K562 (cell line): ENCODE measurements at regions not wholly inside any gene's neighbourhood (a gene's known extent, or its start where the extent isn't known, plus 50 kb on each side); places are given as distances from the start of the nearest gene placed in this dataset.

Experiments used
- BDP1 ChIP-seq: IDR thresholded peaks from 3 replicates; pipeline ENCODE4 v1.6.1; 2011; ENCODE audit not compliant: insufficient read length, insufficient read depth
- CREB5 ChIP-seq: fragments of 250-450 bp; sonication (Bioruptor Pico); IDR thresholded peaks from 2 replicates; pipeline ENCODE4 v1.5.0; 2020; ENCODE audit warnings: mild to moderate bottlenecking
- CREM ChIP-seq: IDR thresholded peaks from 2 replicates; pipeline ENCODE4 v1.6.1; 2014; ENCODE audit warnings: antibody characterized with exemption, low read depth
- MCM3 ChIP-seq: fragments of 450-650 bp; IDR thresholded peaks from 2 replicates; pipeline ENCODE4 v1.6.1; 2016
- NCOA6 ChIP-seq: fragments of 450-650 bp; IDR thresholded peaks from 2 replicates; pipeline ENCODE4 v1.6.1; 2017; ENCODE audit warnings: mild to moderate bottlenecking
- PHB ChIP-seq: fragments of 250-450 bp; sonication (Bioruptor Pico); IDR thresholded peaks from 2 replicates; pipeline ENCODE4 v1.5.0; 2021
- PTTG1 ChIP-seq: fragments of 450-650 bp; IDR thresholded peaks from 2 replicates; pipeline ENCODE4 v1.6.1; 2016; ENCODE audit warnings: low read depth, mild to moderate bottlenecking, missing genetic modification characterization, missing compliant biosample characterization
- RAD51 ChIP-seq: fragments of 450-650 bp; IDR thresholded peaks from 2 replicates; pipeline ENCODE4 v1.7.1; 2016; ENCODE audit warnings: low read depth, mild to moderate bottlenecking, borderline replicate concordance
- SP2 ChIP-seq: IDR thresholded peaks from 2 replicates; pipeline ENCODE4 v1.6.1; 2011; ENCODE audit warnings: mild to moderate bottlenecking, low read depth, low read length, moderate library complexity; ENCODE audit not compliant: poor library complexity, severe bottlenecking; ENCODE audit errors: extremely low read depth
- STAG1 ChIP-seq: sonication (generic); formaldehyde crosslinking; IDR thresholded peaks from 2 replicates; pipeline ENCODE4 v1.5.0; 2020; ENCODE audit warnings: missing genetic modification reagents, borderline replicate concordance
- TRIM28 ChIP-seq: fragments of 450-650 bp; IDR thresholded peaks from 2 replicates; pipeline ENCODE4 v1.6.1; 2017
- XRCC5 ChIP-seq: fragments of 200-400 bp; formaldehyde crosslinking; IDR thresholded peaks from 2 replicates; pipeline ENCODE4 v1.6.1; 2017; ENCODE audit warnings: low read depth, mild to moderate bottlenecking, low read length
- ZKSCAN8 ChIP-seq: fragments of 200-800 bp; sonication (Bioruptor generic); IDR thresholded peaks from 2 replicates; pipeline ENCODE4 v1.6.1; 2016; ENCODE audit warnings: missing genetic modification characterization, missing compliant biosample characterization
- ZNF282 ChIP-seq: sonication (generic); formaldehyde crosslinking; IDR thresholded peaks from 2 replicates; pipeline ENCODE4 v1.8.1; 2023; ENCODE audit warnings: missing genetic modification reagents
- ZNF507 ChIP-seq: conservative IDR thresholded peaks from 2 replicates; pipeline ENCODE4 v1.6.1; 2017; ENCODE audit warnings: missing genetic modification characterization, missing compliant biosample characterization
- ZSCAN29 ChIP-seq: fragments of 450-650 bp; IDR thresholded peaks from 2 replicates; pipeline ENCODE4 v1.6.1; 2017
- TF ChIP-seq, protein P1 (sequence below), 2 experiments: fragments of 450-650 bp; IDR thresholded peaks; 2 replicates each; pipeline ENCODE4 v1.6.1; 2016; ENCODE audit warnings: mild to moderate bottlenecking in 2 of 2, borderline replicate concordance in 1 of 2, low read depth in 1 of 2, moderate library complexity in 1 of 2
- TF ChIP-seq, protein P2 (sequence below): fragments of 450-650 bp; formaldehyde crosslinking; IDR thresholded peaks from 2 replicates; pipeline ENCODE4 v1.4.0; 2020; ENCODE audit warnings: mild to moderate bottlenecking, moderate library complexity

DNA sequence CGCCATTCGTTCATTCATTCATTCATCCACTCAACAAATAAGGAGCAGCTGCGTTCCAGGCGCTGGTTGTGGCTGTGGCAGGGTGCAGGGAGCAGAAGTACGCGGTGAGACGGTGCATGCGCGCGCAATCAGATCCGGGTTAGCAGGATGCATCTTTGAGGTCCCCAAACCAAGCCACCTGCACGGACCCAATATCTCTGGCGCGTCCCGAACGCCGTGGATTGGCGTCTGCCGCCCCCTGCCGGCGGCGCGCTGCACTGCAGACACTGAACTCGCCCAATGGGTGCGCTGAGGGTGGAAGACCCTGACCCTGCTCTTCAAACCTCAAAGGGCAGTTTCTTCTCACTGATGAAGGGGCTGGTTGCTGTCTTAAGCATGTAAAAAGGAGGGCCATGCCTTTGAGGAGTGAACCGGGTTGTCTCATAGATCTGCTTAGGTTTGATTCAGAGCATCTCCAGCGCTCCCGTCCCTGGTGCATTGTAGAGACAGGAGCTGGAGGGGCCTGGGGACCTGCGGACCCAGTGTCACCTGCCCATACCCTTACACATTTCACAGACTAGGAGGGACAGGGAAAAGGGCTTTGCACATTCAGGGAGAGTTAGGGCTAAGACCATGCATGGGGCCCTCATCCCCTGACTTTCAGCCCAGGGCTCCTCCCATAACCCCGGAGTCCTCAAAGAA, 102.5 kb downstream of the RAMP3 start (continued):
- TF ChIP-seq, protein P1, sequence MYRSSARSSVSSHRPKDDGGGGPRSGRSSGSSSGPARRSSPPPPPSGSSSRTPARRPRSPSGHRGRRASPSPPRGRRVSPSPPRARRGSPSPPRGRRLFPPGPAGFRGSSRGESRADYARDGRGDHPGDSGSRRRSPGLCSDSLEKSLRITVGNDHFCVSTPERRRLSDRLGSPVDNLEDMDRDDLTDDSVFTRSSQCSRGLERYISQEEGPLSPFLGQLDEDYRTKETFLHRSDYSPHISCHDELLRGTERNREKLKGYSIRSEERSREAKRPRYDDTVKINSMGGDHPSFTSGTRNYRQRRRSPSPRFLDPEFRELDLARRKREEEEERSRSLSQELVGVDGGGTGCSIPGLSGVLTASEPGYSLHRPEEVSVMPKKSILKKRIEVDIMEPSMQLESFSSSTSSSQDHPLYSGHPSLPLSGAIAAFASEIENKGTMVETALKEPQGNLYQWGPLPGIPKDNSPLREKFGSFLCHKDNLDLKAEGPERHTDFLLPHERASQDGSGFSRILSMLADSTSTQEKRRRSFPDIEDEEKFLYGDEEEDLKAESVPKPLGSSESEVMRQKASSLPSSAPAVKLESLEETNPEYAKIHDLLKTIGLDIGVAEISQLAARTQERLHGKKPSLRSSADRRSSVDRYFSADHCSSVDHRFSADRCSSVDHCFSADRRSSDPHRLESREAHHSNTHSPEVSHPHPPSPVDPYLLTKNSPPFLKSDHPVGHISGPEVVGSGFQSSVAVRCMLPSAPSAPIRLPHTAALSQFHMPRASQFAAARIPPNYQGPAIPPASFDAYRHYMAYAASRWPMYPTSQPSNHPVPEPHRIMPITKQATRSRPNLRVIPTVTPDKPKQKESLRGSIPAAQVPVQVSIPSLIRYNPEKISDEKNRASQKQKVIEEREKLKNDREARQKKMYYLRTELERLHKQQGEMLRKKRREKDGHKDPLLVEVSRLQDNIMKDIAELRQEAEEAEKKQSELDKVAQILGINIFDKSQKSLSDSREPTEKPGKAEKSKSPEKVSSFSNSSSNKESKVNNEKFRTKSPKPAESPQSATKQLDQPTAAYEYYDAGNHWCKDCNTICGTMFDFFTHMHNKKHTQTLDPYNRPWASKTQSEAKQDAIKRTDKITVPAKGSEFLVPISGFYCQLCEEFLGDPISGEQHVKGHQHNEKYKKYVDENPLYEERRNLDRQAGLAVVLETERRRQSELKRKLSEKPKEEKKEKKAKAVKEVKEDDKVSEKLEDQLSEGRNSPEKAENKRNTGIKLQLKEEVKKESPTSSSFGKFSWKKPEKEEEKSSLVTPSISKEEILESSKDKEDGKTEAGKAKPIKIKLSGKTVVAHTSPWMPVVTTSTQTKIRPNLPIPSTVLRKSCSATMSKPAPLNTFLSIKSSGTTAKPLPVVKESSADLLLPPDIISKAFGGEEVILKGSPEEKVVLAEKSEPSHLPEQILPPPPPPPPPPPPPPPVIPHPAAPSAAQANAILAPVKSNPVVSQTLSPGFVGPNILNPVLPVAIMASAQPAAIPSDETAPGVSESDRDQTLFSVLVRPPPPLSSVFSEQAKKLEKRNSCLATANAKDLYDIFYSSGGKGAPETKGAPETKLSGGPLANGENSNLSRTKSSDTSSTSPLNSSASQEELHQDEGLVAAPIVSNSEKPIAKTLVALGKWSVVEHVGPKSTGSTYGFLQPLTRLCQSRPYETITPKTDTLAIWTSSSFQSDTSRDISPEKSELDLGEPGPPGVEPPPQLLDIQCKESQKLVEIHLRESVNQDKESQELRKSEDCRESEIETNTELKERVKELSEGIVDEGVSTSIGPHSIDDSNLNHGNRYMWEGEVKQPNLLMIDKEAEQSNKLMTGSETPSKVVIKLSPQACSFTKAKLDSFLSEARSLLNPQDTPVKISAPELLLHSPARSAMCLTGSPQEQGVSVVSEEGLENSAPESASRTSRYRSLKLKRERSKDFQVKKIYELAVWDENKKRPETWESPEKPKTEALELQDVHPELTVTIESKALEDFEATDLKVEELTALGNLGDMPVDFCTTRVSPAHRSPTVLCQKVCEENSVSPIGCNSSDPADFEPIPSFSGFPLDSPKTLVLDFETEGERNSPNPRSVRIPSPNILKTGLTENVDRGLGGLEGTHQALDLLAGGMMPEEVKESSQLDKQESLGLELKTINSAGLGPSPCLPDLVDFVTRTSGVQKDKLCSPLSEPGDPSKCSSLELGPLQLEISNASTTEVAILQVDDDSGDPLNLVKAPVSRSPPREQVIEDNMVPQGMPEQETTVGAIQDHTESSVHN (IDR thresholded peaks at IDR 0.05; ENCODE audit: borderline replicate concordance in 1 of 2, low read depth in 1 of 2), result no peak
- no peak for TF ChIP-seq MCM3
- TF ChIP-seq ZNF507 (tag), result no peak
- no peak for TF ChIP-seq SP2
- TF ChIP-seq PHB (CRISPR knock-in tag), result no peak
- peak; percentile 95 for TF ChIP-seq STAG1 (CRISPR knock-in tag)
- TF ChIP-seq, protein P2, sequence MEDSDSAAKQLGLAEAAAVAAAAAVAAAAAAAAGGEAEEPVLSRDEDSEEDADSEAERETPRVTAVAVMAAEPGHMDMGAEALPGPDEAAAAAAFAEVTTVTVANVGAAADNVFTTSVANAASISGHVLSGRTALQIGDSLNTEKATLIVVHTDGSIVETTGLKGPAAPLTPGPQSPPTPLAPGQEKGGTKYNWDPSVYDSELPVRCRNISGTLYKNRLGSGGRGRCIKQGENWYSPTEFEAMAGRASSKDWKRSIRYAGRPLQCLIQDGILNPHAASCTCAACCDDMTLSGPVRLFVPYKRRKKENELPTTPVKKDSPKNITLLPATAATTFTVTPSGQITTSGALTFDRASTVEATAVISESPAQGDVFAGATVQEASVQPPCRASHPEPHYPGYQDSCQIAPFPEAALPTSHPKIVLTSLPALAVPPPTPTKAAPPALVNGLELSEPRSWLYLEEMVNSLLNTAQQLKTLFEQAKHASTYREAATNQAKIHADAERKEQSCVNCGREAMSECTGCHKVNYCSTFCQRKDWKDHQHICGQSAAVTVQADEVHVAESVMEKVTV (CRISPR knock-in tag), result peak; percentile 83
- no peak for TF ChIP-seq TRIM28
- no peak for TF ChIP-seq NCOA6
- no peak for TF ChIP-seq RAD51
- no peak for TF ChIP-seq BDP1
- TF ChIP-seq ZNF282, result no peak
- TF ChIP-seq PTTG1 (tag), result no peak
- TF ChIP-seq XRCC5, result no peak
- no peak for TF ChIP-seq CREB5 (CRISPR knock-in tag)
- no peak for TF ChIP-seq ZKSCAN8
- TF ChIP-seq ZSCAN29, result no peak
- peak; percentile 59; the same call in 1 of the 2 replicates for TF ChIP-seq CREM
